Activated T-cell treated with anti-CD3 and anti-CD28 coated beads for 4 hours (primary cell): ENCODE measurements at regions not wholly inside any gene's neighbourhood (a gene's known extent, or its start where the extent isn't known, plus 50 kb on each side); places are given as distances from the start of the nearest gene placed in this dataset.
"Not testable (repeated sequence)": the region's sequence is repeated elsewhere in the genome, so short reads cannot be mapped to it uniquely, and the experiment has no call there.

Experiments used
- DNase-seq: peaks from one replicate; pipeline ENCODE4 v3.0.0-alpha.2; 2020

- DNase-seq, result no peak
Observed at GRCh38 chr2:240383099-240383758, 52.2 kb upstream of the GPC1 start.

GRCh38 chr2:240383871-240384700 lies 51.4 kb upstream of the GPC1 start:
- no peak for DNase-seq

- DNase-seq, result no peak
Observed at GRCh38 chr2:240384711-240385450, 50.6 kb upstream of the GPC1 start.

DNA sequence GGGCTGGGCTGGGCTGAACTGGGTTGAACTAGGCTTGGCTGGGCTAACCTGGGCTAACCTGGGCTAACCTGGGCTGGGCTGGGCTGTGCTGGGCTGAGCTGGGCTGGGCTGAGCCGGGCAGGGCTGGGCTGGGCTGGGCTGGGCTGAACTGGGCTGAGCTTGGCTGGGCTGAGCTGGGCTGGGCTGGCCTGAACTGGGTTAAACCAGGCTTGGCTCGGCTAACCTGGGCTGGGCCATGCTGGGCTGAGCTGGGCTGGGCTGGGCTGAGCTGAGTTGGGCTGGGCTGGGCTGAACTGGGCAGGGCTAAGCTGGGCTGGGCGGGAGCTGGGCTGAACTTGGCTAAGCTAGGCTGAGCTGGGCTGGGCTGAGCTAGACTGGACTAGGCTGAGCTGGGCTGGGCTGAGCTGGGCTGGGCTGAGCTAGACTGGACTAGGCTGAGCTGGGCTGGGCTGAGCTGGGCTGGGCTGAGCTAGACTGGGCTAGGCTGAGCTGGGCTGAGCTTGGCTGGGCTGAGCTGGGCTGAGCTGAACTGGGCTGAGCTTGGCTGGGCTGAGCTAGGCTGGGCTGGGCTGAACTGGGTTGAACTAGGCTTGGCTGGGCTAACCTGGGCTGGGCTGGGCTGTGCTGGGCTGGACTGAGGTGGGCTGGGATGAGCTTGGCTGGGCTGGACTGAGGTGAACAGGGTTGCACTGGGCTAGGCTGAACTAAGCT lies 49.9 kb upstream of the GPC1 start:
- DNase-seq, result not testable (repeated sequence)
